Body of pancreas (tissue), 4 donors: ENCODE measurements at regions not wholly inside any gene's neighbourhood (a gene's known extent, or its start where the extent isn't known, plus 50 kb on each side); places are given as distances from the start of the nearest gene placed in this dataset.

Experiments
- ATAC-seq: fragments of 150-250 bp; one replicate; pipeline ENCODE4 v1.9.1; 2016
- DNase-seq, 4 donors: peaks; one replicate each; pipeline ENCODE4 v3.0.0-alpha.2; 2019
- H3K27ac ChIP-seq, 4 donors: fragments of 200-600 bp; sonication (generic); 1 replicate in 3 of 4; 2 replicates in 1 of 4; pipeline versions ENCODE4 v1.5.1 to v1.6.1; 2016 to 2019; ENCODE audit warnings: mild to moderate bottlenecking in 1 of 4, mixed read lengths in 1 of 4, moderate library complexity in 1 of 4
- H3K27me3 ChIP-seq, 2 donors: fragments of 200-600 bp; sonication (generic); one replicate each; pipeline ENCODE4 v1.6.0; 2016; ENCODE audit warnings: mild to moderate bottlenecking in 1 of 2
- H3K36me3 ChIP-seq, 2 donors: fragments of 200-600 bp; sonication (generic); replicated peaks in 1 of 2; 2 replicates each; pipeline ENCODE4 v1.5.1; 2016; ENCODE audit warnings: low read depth in 2 of 2; ENCODE audit not compliant: insufficient read depth in 1 of 2
- H3K4me1 ChIP-seq: fragments of 200-600 bp; sonication (generic); one replicate; pipeline ENCODE4 v1.6.0; 2016
- H3K4me3 ChIP-seq, 2 donors: fragments of 200-600 bp; sonication (generic); 1 replicate in 1 of 2; 2 replicates in 1 of 2; pipeline ENCODE4 v1.5.1; 2016 to 2019
- H3K9me3 ChIP-seq, 3 donors: fragments of 200-600 bp; sonication (generic); 1 replicate in 2 of 3; 2 replicates in 1 of 3; pipeline ENCODE4 v1.5.1; 2016
- CTCF ChIP-seq, 7 experiments: fragments of 450-650 bp in 4 of 7; fragments of 200-600 bp in 3 of 7; sonication (generic) in 3 of 7; IDR thresholded peaks; one replicate each; pipeline ENCODE4 v1.5.1; 2016 to 2019; ENCODE audit warnings: antibody characterized with exemption in 7 of 7
- POLR2A ChIP-seq, 3 donors: fragments of 450-650 bp; IDR thresholded peaks; one replicate each; pipeline ENCODE4 v1.6.1; 2016; ENCODE audit warnings: antibody characterized with exemption in 3 of 3, mild to moderate bottlenecking in 2 of 3
- WGBS, 2 donors: methylation state at CpG; one replicate each; pipeline ENCODE4 v1.1.5; 2017; 5-methylcytosine and 5-hydroxymethylcytosine counted together
- intact Hi-C: fragments of 100-400 bp; cut with DNase I; formaldehyde crosslinking; loops from one replicate; pipeline ENCODE4 v1.15.1; 2023

DNA sequence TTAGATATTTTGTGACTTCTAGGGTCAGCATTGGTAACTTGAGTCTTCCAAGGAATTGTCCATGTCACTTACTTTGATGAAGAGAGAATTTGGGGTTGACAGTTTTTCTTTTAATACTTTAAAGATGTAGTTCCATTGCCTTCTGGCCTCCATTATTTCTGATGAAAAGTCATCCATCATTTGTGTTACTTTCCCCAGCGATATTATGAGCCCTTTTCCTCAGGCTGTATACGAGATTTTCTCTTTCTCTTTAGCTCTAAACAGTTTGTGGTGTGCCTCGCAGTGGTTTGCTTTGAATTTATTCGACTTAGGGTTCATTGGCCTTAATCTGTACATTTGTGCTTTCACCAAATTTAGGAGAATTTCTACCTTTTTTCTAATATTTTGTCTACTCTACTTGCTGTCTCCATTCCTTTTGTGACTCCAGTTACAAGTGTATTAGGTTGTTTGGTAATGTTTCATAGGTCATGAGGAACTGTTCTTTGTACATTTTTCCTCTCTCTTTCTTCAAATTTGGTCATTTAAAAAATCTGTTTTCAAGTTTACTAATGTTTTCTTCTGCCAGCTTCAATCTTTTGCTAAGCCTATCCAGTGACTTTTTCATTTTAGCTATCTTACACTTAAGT lies 131.4 kb upstream of the OTOS start:
- intact Hi-C loops: no loop called here
- H3K4me1 ChIP-seq: peaks cover 6% of the 10 kb centered on the region
- ATAC-seq: no peak
- H3K9me3 ChIP-seq: no peaks in the 10 kb centered on the region
- WGBS, 2 donors: 69 to 71% methylated on average over 4 of the region's 4 CpGs
- no peaks in the 10 kb centered on the region for H3K27me3 ChIP-seq
- H3K27ac ChIP-seq: no peak overlapping the region
- TF ChIP-seq POLR2A (IDR thresholded peaks at IDR 0.05) (no peak), CTCF (IDR thresholded peaks at IDR 0.05) (no peak)
- DNase-seq: no peak
- H3K4me3 ChIP-seq: no peak overlapping the region
- no peaks in the 10 kb centered on the region for H3K36me3 ChIP-seq

- DNase-seq (no peak), ATAC-seq (no peak)
- Histone ChIP-seq H3K9me3 (no peaks in the 10 kb centered on the region), H3K27ac (no peak overlapping the region), H3K36me3 (no peaks in the 10 kb centered on the region), H3K4me3 (no peak overlapping the region), H3K27me3 (no peaks in the 10 kb centered on the region), H3K4me1 (peaks cover 13% of the 10 kb centered on the region)
- WGBS, 2 donors: 59 to 67% methylated on average over 2 of the region's 2 CpGs
- TF ChIP-seq CTCF (IDR thresholded peaks at IDR 0.05): no peak
- no peak for TF ChIP-seq POLR2A (IDR thresholded peaks at IDR 0.05)
- intact Hi-C loops: no loop called here
Observed at GRCh38 chr2:240275386-240275785, 134.9 kb upstream of the OTOS start.

- no peaks in the 10 kb centered on the region for H3K9me3 ChIP-seq
- H3K27me3 ChIP-seq: no peaks in the 10 kb centered on the region
- intact Hi-C loops: no loop called here
- 32 to 36% methylated on average over 6 to 8 of the region's 8 CpGs for WGBS, 2 donors
- no peak overlapping the region for H3K27ac ChIP-seq
- DNase-seq (peak; percentile 55 to 79 (median 68)), ATAC-seq (peak; percentile 91)
- H3K4me3 ChIP-seq: no peak overlapping the region
- H3K36me3 ChIP-seq: no peaks in the 10 kb centered on the region
- peaks cover 13% of the 10 kb centered on the region for H3K4me1 ChIP-seq
- TF ChIP-seq CTCF (IDR thresholded peaks at IDR 0.05) (peak in 1 of 7 experiments; percentile 13), POLR2A (IDR thresholded peaks at IDR 0.05) (peak in 1 of 3 donors; percentile 23)
Observed at GRCh38 chr2:240277073-240277806, 136.8 kb upstream of the OTOS start.

DNA sequence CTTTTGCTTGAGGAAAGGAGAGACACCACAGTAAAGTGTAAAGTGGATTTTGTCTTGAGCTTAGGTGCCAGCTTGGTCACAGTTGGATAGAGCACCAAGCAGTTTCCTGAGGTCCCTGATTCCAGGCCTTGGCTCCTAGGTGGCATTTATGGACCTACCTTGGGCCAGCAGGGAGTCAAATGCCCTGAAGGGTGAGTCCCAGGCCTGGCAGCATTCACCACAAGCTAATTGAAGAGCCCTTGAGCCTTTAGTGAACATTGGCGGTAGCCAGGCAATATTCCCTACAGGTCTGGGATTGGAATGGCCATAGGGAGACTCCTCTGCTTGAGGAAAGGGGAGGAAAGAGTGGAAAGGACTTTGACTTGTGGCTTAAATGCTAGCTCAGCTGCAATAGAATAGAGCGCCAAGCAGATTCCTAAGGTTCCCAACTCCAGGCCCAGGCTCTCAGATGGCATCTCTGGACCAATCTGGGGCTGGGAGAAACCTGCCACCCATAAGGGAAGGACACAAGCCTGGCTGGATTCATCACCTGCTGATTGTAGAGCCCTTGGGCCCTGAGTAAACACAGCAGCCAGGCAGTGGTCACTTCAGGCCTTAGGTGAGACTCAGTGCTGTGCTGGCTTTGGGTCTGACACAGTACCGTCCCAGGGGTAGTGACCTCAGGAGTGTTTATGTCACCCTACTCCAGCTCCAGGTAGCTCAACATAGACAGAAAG lies 137.5 kb upstream of the OTOS start:
- ATAC-seq (no peak), DNase-seq (no peak)
- no peaks in the 10 kb centered on the region for H3K9me3 ChIP-seq
- H3K27me3 ChIP-seq: no peaks in the 10 kb centered on the region
- H3K27ac ChIP-seq: no peak overlapping the region
- TF ChIP-seq CTCF (IDR thresholded peaks at IDR 0.05) (no peak), POLR2A (IDR thresholded peaks at IDR 0.05) (no peak)
- H3K36me3 ChIP-seq: no peaks in the 10 kb centered on the region
- H3K4me1 ChIP-seq: peaks cover 13% of the 10 kb centered on the region
- H3K4me3 ChIP-seq: no peak overlapping the region
- intact Hi-C loops: no loop called here
- WGBS, 2 donors: 83 to 89% methylated on average over 3 of the region's 3 CpGs
